ENCODE measurements at regions not wholly inside any gene's neighbourhood (a gene's known extent, or its start where the extent isn't known, plus 50 kb on each side); places are given as distances from the start of the nearest gene placed in this dataset.

- TF ChIP-seq HDGF (IDR thresholded peaks at IDR 0.05; ENCODE audit: borderline replicate concordance) (no peak), FOXK2 (IDR thresholded peaks at IDR 0.05) (no peak), SUZ12 (IDR thresholded peaks at IDR 0.05) (no peak), FOXM1 (IDR thresholded peaks at IDR 0.05; ENCODE audit: borderline replicate concordance) (no peak), ZNF384 (IDR thresholded peaks at IDR 0.05) (no peak), ELF4 (IDR thresholded peaks at IDR 0.05) (no peak), TARDBP (IDR thresholded peaks at IDR 0.05) (no peak), PKNOX1 (IDR thresholded peaks at IDR 0.05) (no peak), BHLHE40 (IDR thresholded peaks at IDR 0.05; ENCODE audit: borderline replicate concordance) (no peak), L3MBTL2 (conservative IDR thresholded peaks at IDR 0.05) (no peak), SP1 (IDR thresholded peaks at IDR 0.05) (no peak), LEF1 (IDR thresholded peaks at IDR 0.05; ENCODE audit: borderline replicate concordance) (no peak), ARNT (IDR thresholded peaks at IDR 0.05) (no peak), FOXA1 (IDR thresholded peaks at IDR 0.05) (no peak)
These were observed 62.4 kb upstream of the TIAM1 start for GRCh38 chr21:31406510-31406909.

Data from HEK293T (cell line).